H1 (cell line): ENCODE measurements at regions not wholly inside any gene's neighbourhood (a gene's known extent, or its start where the extent isn't known, plus 50 kb on each side); places are given as distances from the start of the nearest gene placed in this dataset.

Source experiments
- CTCF ChIA-PET: fragments of 300-600 bp; sonication (Branson Sonifier 250); formaldehyde crosslinking; loops from one replicate; lab custom pipeline; 2021; ENCODE audit not compliant: partially characterized antibody; lab: Charles Lee
- POLR2A ChIA-PET: fragments of 300-600 bp; sonication (Branson Sonifier 250); formaldehyde crosslinking; loops from one replicate; lab custom pipeline; 2021; ENCODE audit warnings: inconsistent platforms; ENCODE audit not compliant: partially characterized antibody; lab: Charles Lee
- DNase-seq, 2 experiments: peaks; one replicate each; pipeline versions ENCODE4 v3.0.0 to v3.0.0-alpha.2; 2010 to 2022; ENCODE audit warnings: low spot score in 2 of 2, low read depth in 1 of 2, mixed read lengths in 1 of 2
- FAIRE-seq: peaks from 2 replicates; lab custom pipeline; 2011; peaks lifted over from hg19 to GRCh38; lab: Jason Lieb, UNC
- H2AFZ ChIP-seq: 2 replicates; pipeline ENCODE4 v1.8.1; 2012; ENCODE audit warnings: low read length, inconsistent platforms
- H2AK5ac ChIP-seq: 2 replicates; pipeline ENCODE4 v1.6.1; 2013; ENCODE audit warnings: low read depth, low read length
- H2BK120ac ChIP-seq: replicated peaks from 2 replicates; pipeline ENCODE3; 2013; ENCODE audit warnings: low read depth, low read length, inconsistent platforms
- H2BK12ac ChIP-seq: 2 replicates; pipeline ENCODE4 v1.6.1; 2013; ENCODE audit warnings: low read depth, low read length
- H2BK15ac ChIP-seq: 2 replicates; pipeline ENCODE4 v1.6.1; 2013; ENCODE audit warnings: low read length
- H2BK20ac ChIP-seq: 2 replicates; pipeline ENCODE4 v1.6.1; 2013; ENCODE audit warnings: low read length
- H2BK5ac ChIP-seq: 2 replicates; pipeline ENCODE4 v1.6.1; 2013; ENCODE audit warnings: low read depth, low read length
- H3K14ac ChIP-seq: 2 replicates; pipeline ENCODE4 v1.6.1; 2013; ENCODE audit warnings: inconsistent platforms; ENCODE audit not compliant: insufficient read length
- H3K18ac ChIP-seq: 2 replicates; pipeline ENCODE4 v1.6.1; 2013; ENCODE audit warnings: low read length; ENCODE audit errors: extremely low read depth
- H3K23ac ChIP-seq: 2 replicates; pipeline ENCODE4 v1.6.1; 2013; ENCODE audit warnings: inconsistent platforms; ENCODE audit not compliant: insufficient read length
- H3K23me2 ChIP-seq: 2 replicates; pipeline ENCODE4 v1.6.1; 2013; ENCODE audit warnings: low read depth, low read length
- H3K27ac ChIP-seq: 2 replicates; pipeline ENCODE4 v1.6.1; 2011; ENCODE audit warnings: low read depth, low read length, inconsistent platforms
- H3K27me3 ChIP-seq, 4 experiments: replicated peaks in 1 of 4; 1 replicate in 1 of 4; 2 replicates in 3 of 4; pipeline versions ENCODE4 v1.6.1 to v1.8.1; 2011 to 2013; ENCODE audit warnings: low read length in 3 of 4, mild to moderate bottlenecking in 3 of 4, inconsistent platforms in 2 of 4, mixed read lengths in 2 of 4, moderate library complexity in 1 of 4; ENCODE audit not compliant: control insufficient read depth in 3 of 4, insufficient read depth in 3 of 4; ENCODE audit errors: extremely low read depth in 1 of 4
- H3K36me3 ChIP-seq, 4 experiments: 2 replicates each; pipeline versions ENCODE4 v1.6.1 to v1.8.1; 2011 to 2013; ENCODE audit warnings: mild to moderate bottlenecking in 4 of 4, low read length in 3 of 4, moderate library complexity in 2 of 4, control low read depth in 1 of 4, inconsistent platforms in 1 of 4; ENCODE audit not compliant: insufficient read depth in 4 of 4, control insufficient read depth in 2 of 4
- H3K4ac ChIP-seq: replicated peaks from 2 replicates; pipeline ENCODE3; 2013; ENCODE audit warnings: low read length, low read depth, mixed read lengths, inconsistent platforms; ENCODE audit not compliant: insufficient read length
- H3K4me1 ChIP-seq, 4 experiments: replicated peaks in 1 of 4; 1 replicate in 1 of 4; 2 replicates in 3 of 4; pipeline versions ENCODE4 v1.6.1 to v1.8.1; 2011 to 2013; ENCODE audit warnings: low read length in 3 of 4, inconsistent platforms in 2 of 4, mixed read lengths in 1 of 4; ENCODE audit not compliant: insufficient read depth in 4 of 4, control insufficient read depth in 3 of 4
- H3K4me2 ChIP-seq, 2 experiments: 2 replicates each; pipeline versions ENCODE4 v1.6.1 to v1.8.1; 2011 to 2013; ENCODE audit warnings: low read depth in 2 of 2, low read length in 2 of 2, control low read depth in 1 of 2, inconsistent platforms in 1 of 2, mild to moderate bottlenecking in 1 of 2; ENCODE audit not compliant: insufficient read depth in 1 of 2
- H3K4me3 ChIP-seq, 4 experiments: fragments of 200-600, 300-600 bp in 1 of 4; sonication (generic), shearing (Covaris generic), sonication (Bioruptor Twin) in 1 of 4; 2 replicates each; pipeline versions ENCODE4 v1.5.1 to v1.8.1; 2011 to 2016; ENCODE audit warnings: low read length in 4 of 4, low read depth in 3 of 4, control low read depth in 2 of 4, inconsistent platforms in 2 of 4, mild to moderate bottlenecking in 2 of 4, mixed read lengths in 1 of 4, moderate library complexity in 1 of 4; ENCODE audit not compliant: insufficient read depth in 2 of 4; ENCODE audit errors: extremely low read depth in 1 of 4
- H3K56ac ChIP-seq: replicated peaks from 2 replicates; pipeline ENCODE3; 2013; ENCODE audit warnings: low read depth, mild to moderate bottlenecking, mixed read lengths, low read length, inconsistent platforms; ENCODE audit not compliant: insufficient read length
- H3K79me1 ChIP-seq: 2 replicates; pipeline ENCODE4 v1.6.1; 2013; ENCODE audit warnings: low read depth, low read length, control low read depth
- H3K79me2 ChIP-seq, 2 experiments: 2 replicates each; pipeline versions ENCODE4 v1.6.1 to v1.8.1; 2012 to 2013; ENCODE audit warnings: low read length in 2 of 2, mild to moderate bottlenecking in 2 of 2, inconsistent platforms in 1 of 2; ENCODE audit not compliant: insufficient read depth in 2 of 2, control insufficient read depth in 1 of 2
- H3K9ac ChIP-seq, 4 experiments: replicated peaks in 1 of 4; 1 replicate in 1 of 4; 2 replicates in 3 of 4; pipeline versions ENCODE4 v1.6.1 to v1.8.1; 2011 to 2013; ENCODE audit warnings: low read depth in 3 of 4, low read length in 3 of 4, control low read depth in 2 of 4, mild to moderate bottlenecking in 2 of 4, moderate library complexity in 2 of 4, inconsistent platforms in 1 of 4; ENCODE audit errors: extremely low read depth in 1 of 4
- H3K9me3 ChIP-seq, 2 experiments: 2 replicates each; pipeline versions ENCODE4 v1.6.1 to v1.8.1; 2012 to 2013; ENCODE audit warnings: mild to moderate bottlenecking in 2 of 2, moderate library complexity in 2 of 2, control low read depth in 1 of 2, inconsistent platforms in 1 of 2, low read depth in 1 of 2, low read length in 1 of 2, mixed read lengths in 1 of 2; ENCODE audit not compliant: insufficient read depth in 2 of 2
- H4K20me1 ChIP-seq, 2 experiments: replicated peaks in 1 of 2; 2 replicates each; pipeline versions ENCODE3 to v1.8.1; 2011 to 2013; ENCODE audit warnings: inconsistent platforms in 2 of 2, low read length in 2 of 2, mild to moderate bottlenecking in 1 of 2; ENCODE audit not compliant: insufficient read depth in 2 of 2, control insufficient read depth in 1 of 2
- H4K5ac ChIP-seq: 2 replicates; pipeline ENCODE4 v1.6.1; 2013; ENCODE audit warnings: low read length, low read depth, mixed read lengths, inconsistent platforms; ENCODE audit not compliant: insufficient read length
- H4K8ac ChIP-seq: 2 replicates; pipeline ENCODE4 v1.8.0; 2013; ENCODE audit warnings: mild to moderate bottlenecking, moderate library complexity, low read length, inconsistent platforms; ENCODE audit not compliant: insufficient read depth; ENCODE audit errors: extremely low read depth
- H4K91ac ChIP-seq: replicated peaks from 2 replicates; pipeline ENCODE3; 2013; ENCODE audit warnings: low read length, mixed read lengths, inconsistent platforms; ENCODE audit not compliant: insufficient read length
- ASH2L ChIP-seq: fragments of 200-600, 300-600 bp; sonication (generic); IDR thresholded peaks from one replicate; pipeline ENCODE4 v1.7.1; 2017; ENCODE audit warnings: low read length
- BCL11A ChIP-seq, 2 experiments: IDR thresholded peaks; one replicate each; pipeline ENCODE4 v1.6.1; 2011; ENCODE audit warnings: low read depth in 2 of 2, low read length in 2 of 2, mild to moderate bottlenecking in 2 of 2
- EZH2 ChIP-seq: fragments of 200-600 bp; sonication (generic); IDR thresholded peaks from 2 replicates; pipeline ENCODE4 v1.7.1; 2012; ENCODE audit warnings: low read depth, mild to moderate bottlenecking, moderate library complexity, low read length, inconsistent platforms; ENCODE audit not compliant: severe bottlenecking
- GABPA ChIP-seq: IDR thresholded peaks from 2 replicates; pipeline ENCODE4 v1.6.1; 2011; ENCODE audit warnings: mild to moderate bottlenecking, low read length, moderate library complexity, borderline replicate concordance; ENCODE audit not compliant: insufficient read depth
- JUND ChIP-seq: IDR thresholded peaks from 2 replicates; pipeline ENCODE4 v1.6.1; 2011; ENCODE audit warnings: mild to moderate bottlenecking, improper control_type of control experiment, low read length
- POU5F1 ChIP-seq: IDR thresholded peaks from 2 replicates; pipeline ENCODE4 v1.6.1; 2011; ENCODE audit warnings: low read depth, mild to moderate bottlenecking, low read length, moderate library complexity
- RAD21 ChIP-seq, 2 experiments: IDR thresholded peaks in 1 of 2; conservative IDR thresholded peaks in 1 of 2; 2 replicates each; pipeline ENCODE4 v1.6.1; 2011; ENCODE audit warnings: low read depth in 2 of 2, low read length in 2 of 2, improper control_type of control experiment in 1 of 2, inconsistent platforms in 1 of 2, mild to moderate bottlenecking in 1 of 2, moderate library complexity in 1 of 2
- TAF1 ChIP-seq: IDR thresholded peaks from 2 replicates; pipeline ENCODE4 v1.6.1; 2011; ENCODE audit warnings: mild to moderate bottlenecking, low read depth, low read length
- WGBS, 2 experiments: shearing (Covaris generic) in 1 of 2; methylation state at CpG; one replicate each; pipeline versions ENCODE4 v1.1.6 to v1.1.7; 2013 to 2015; ENCODE audit warnings: low lambda C conversion rate in 2 of 2, mixed read lengths in 2 of 2, inconsistent platforms in 1 of 2, low coverage in 1 of 2, missing lambda C conversion rate in 1 of 2; ENCODE audit not compliant: insufficient replicate concordance in 2 of 2, insufficient coverage in 1 of 2, insufficient read length in 1 of 2; ENCODE audit errors: extremely low coverage in 1 of 2, missing lambda C conversion rate in 1 of 2; 5-methylcytosine and 5-hydroxymethylcytosine counted together

DNA sequence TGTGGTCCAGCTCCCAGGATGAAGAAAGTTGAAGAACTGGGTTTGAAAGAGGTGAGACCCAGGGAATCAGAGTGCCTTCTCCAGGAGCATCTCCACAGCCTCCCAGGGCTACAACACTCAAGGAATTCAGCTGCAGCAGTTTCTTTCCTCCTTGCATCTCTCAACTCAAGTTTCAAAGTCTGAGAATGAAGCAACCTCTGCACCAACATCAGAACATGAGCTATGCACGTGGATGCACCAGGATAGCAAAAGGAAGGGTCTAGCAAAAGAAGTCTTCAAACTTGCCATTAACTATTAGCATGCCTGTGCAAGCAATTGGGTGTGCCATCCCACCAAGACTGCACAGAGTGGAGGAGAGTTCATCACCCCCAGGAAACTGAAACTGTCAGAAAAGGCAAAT is 193.9 kb downstream of the OTOR start:
- Histone ChIP-seq H3K79me1 (no peaks in the 10 kb centered on the region), H3K23me2 (no peaks in the 10 kb centered on the region), H3K23ac (no peak overlapping the region), H3K4me2 (no peak overlapping the region), H3K18ac (no peak overlapping the region), H3K9me3 (no peaks in the 10 kb centered on the region), H3K36me3 (no peaks in the 10 kb centered on the region; a peak in 1 of 8 replicates), H4K5ac (no peak overlapping the region), H2BK15ac (no peak overlapping the region), H2BK120ac (peak overlapping the region; percentile 24), H2BK20ac (peak overlapping the region; percentile 84; the same call in 1 of the 2 replicates), H4K91ac (no peak overlapping the region), H2AK5ac (0 out of 2 replicates have a peak overlapping the region, but pooled peaks have one; percentile 18), H2BK12ac (peak overlapping the region; percentile 75; the same call in 1 of the 2 replicates), H2AFZ (no peak overlapping the region), H3K9ac (no peak overlapping the region), H3K79me2 (no peaks in the 10 kb centered on the region), H3K4me1 (peaks cover 0 to 14% (median 11%) of the 10 kb centered on the region in 4 experiments; a peak in 3 of 7 replicates), H2BK5ac (peak overlapping the region; percentile 63; the same call in 1 of the 2 replicates), H3K27ac (no peak overlapping the region), H3K4ac (no peak overlapping the region), H3K27me3 (no peaks in the 10 kb centered on the region), H4K20me1 (no peaks in the 10 kb centered on the region), H3K4me3 (no peak overlapping the region), H3K14ac (no peak overlapping the region), H4K8ac (no peak overlapping the region), H3K56ac (no peak overlapping the region)
- TF ChIP-seq TAF1, result no peak
- TF ChIP-seq ASH2L, result no peak
- TF ChIP-seq EZH2, result no peak
- no peak for TF ChIP-seq RAD21 (IDR thresholded peaks at IDR 0.05 in 1 of 2, conservative IDR thresholded peaks at IDR 0.05 in 1 of 2; ENCODE audit: low read depth in 2 of 2, low read length in 2 of 2)
- no peak for TF ChIP-seq POU5F1
- no peak for TF ChIP-seq BCL11A (IDR thresholded peaks at IDR 0.05; ENCODE audit: low read depth in 2 of 2, low read length in 2 of 2)
- TF ChIP-seq GABPA, result no peak
- TF ChIP-seq JUND, result no peak
- POLR2A ChIA-PET, result no interaction called here
- no peak for DNase-seq
- 63% methylated on average over 1 of the region's 1 CpG; no CpG with 5 or more reads in 1 of the 2 experiments for WGBS, 2 experiments
- FAIRE-seq, result no peak
- CTCF ChIA-PET, result interaction anchor here (0.9 to 1.6 kb wide), 2 partner anchors 38 to 140 kb away, joined by 3 to 5 read pairs; no protein-coding TSS in a partner anchor
